ENCODE measurements at regions not wholly inside any gene's neighbourhood (a gene's known extent, or its start where the extent isn't known, plus 50 kb on each side); places are given as distances from the start of the nearest gene placed in this dataset.

DNA sequence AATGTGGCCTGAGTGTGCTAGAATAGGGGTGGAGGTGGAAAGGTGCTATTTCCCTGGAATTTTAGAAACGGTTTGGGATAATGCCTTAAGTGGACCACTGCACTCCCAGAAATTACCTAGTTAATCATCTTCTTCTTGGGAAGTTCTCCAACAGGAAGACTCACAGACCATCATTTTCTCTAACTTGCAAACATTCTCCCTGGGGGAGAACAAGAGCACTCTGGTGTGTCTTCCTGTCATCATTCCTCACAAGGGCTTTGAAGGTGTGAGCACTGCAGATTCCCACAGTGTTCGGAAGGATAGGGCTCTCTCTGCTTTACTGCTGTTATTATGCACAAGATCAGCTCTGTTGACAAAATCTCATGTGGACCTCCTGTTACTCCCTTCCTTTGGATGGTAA is 54.9 kb upstream of the TSPAN2 start:
- peaks cover 2% of the 10 kb centered on the region for H3K4me1 ChIP-seq
- 77% methylated on average over 2 of the region's 2 CpGs for WGBS
- DNase-seq (ENCODE audit: low spot score in 2 of 2): no peak
- TF ChIP-seq EP300 (IDR thresholded peaks at IDR 0.05): no peak
- TF ChIP-seq, protein P1, sequence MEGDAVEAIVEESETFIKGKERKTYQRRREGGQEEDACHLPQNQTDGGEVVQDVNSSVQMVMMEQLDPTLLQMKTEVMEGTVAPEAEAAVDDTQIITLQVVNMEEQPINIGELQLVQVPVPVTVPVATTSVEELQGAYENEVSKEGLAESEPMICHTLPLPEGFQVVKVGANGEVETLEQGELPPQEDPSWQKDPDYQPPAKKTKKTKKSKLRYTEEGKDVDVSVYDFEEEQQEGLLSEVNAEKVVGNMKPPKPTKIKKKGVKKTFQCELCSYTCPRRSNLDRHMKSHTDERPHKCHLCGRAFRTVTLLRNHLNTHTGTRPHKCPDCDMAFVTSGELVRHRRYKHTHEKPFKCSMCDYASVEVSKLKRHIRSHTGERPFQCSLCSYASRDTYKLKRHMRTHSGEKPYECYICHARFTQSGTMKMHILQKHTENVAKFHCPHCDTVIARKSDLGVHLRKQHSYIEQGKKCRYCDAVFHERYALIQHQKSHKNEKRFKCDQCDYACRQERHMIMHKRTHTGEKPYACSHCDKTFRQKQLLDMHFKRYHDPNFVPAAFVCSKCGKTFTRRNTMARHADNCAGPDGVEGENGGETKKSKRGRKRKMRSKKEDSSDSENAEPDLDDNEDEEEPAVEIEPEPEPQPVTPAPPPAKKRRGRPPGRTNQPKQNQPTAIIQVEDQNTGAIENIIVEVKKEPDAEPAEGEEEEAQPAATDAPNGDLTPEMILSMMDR (IDR thresholded peaks at IDR 0.05): no peak
- TF ChIP-seq POLR2AphosphoS5 (IDR thresholded peaks at IDR 0.05): no peak
- no peak for TF ChIP-seq POLR2A (IDR thresholded peaks at IDR 0.05)
- H3K27me3 ChIP-seq: peaks cover 4% of the 10 kb centered on the region
- H3K27ac ChIP-seq: no peak overlapping the region
- no peak overlapping the region for H3K4me3 ChIP-seq
- no peaks in the 10 kb centered on the region for H3K36me3 ChIP-seq
- H3K9me3 ChIP-seq: no peaks in the 10 kb centered on the region

DNA sequence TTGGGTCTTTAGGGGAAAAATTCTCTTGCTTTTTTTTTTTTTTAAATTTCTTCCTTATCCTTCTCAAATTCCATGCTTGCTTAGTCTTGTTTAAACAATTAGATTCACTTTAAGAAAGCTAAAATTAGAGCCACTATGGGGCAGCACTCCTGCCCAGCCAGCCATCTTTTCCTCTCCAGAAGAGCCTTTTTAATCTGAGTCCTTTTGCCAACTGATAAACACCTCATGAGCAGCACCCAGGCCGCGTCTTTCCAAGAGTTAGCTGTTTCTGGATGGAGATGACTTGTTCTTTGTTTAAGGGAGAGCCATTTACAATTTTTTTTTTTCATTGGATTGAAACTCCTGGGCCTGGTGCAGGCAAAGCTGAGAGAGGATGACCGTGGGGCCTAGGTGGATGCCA is 53.3 kb upstream of the TSPAN2 start:
- no peak overlapping the region for H3K4me3 ChIP-seq
- 64% methylated on average over 3 of the region's 3 CpGs for WGBS

DNA sequence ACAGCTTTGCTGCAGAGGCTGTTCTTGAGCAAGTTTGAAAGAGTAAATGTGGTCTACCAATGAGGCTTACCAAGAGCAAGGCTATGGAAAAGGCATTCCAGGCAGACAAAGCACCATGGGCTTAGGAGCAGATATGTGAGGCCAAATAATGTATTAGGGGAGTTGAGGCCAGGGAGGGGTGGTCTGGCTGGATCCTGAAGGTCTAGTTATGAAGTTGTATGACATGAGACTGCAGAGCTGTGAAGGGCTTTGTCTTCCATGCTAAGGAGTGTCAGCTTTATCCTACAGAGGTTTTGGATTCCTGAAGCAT is 51.8 kb upstream of the TSPAN2 start:
- H3K4me1 ChIP-seq: peaks cover 9% of the 10 kb centered on the region
- H3K4me3 ChIP-seq: no peak overlapping the region
- TF ChIP-seq, protein P1 (IDR thresholded peaks at IDR 0.05): no peak
- TF ChIP-seq EP300 (IDR thresholded peaks at IDR 0.05): no peak
- TF ChIP-seq POLR2A (IDR thresholded peaks at IDR 0.05): no peak
- no peak for TF ChIP-seq POLR2AphosphoS5 (IDR thresholded peaks at IDR 0.05)
- DNase-seq (ENCODE audit: low spot score in 2 of 2): no peak
- no peaks in the 10 kb centered on the region for H3K36me3 ChIP-seq
- H3K27ac ChIP-seq: no peak overlapping the region
- H3K9me3 ChIP-seq: no peaks in the 10 kb centered on the region
- H3K27me3 ChIP-seq: peaks cover 6% of the 10 kb centered on the region

More for the DNA sequence above, 53.3 kb upstream of the TSPAN2 start:
- no peaks in the 10 kb centered on the region for H3K36me3 ChIP-seq
- peaks cover 7% of the 10 kb centered on the region for H3K27me3 ChIP-seq
- peaks cover 9% of the 10 kb centered on the region for H3K4me1 ChIP-seq
- no peak for TF ChIP-seq EP300 (IDR thresholded peaks at IDR 0.05)
- no peak for TF ChIP-seq POLR2A (IDR thresholded peaks at IDR 0.05)
- TF ChIP-seq POLR2AphosphoS5 (IDR thresholded peaks at IDR 0.05): no peak
- TF ChIP-seq, protein P1 (IDR thresholded peaks at IDR 0.05): no peak
- H3K27ac ChIP-seq: no peak overlapping the region
- no peaks in the 10 kb centered on the region for H3K9me3 ChIP-seq
- no peak for DNase-seq (ENCODE audit: low spot score in 2 of 2)

DNA sequence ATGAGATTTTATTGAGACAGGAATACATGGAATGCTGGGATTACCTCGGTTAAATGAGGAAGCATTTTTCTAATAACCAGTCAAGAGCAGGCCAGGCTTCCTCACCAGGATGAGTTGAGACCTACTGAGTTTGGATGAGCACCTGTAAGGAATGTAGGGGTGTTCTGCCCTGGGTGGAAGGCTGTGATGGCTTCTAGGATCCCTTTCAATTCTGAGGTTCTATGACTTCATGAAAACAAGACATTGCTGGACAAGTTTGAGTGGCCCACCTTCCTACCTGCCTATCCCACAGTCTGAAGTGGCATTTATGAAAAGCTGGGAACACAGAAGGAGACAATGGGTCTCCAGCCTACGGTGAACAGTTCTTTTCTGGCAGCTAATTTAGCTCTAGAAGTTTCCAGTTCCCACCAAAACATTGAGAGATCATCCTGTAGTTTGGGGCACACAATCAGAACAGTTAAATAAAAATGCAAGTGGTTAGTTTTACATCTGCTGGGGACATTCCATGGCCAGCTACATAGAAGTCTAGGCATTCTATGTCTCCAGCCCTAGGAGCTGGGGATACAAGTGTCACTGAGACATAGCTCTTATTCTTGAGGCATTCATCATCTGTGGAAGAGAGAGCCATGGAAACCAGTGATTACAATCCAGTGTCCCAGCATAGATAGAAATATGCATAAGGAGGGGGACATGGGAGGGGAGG is 51.3 kb upstream of the TSPAN2 start:
- WGBS: 86% methylated on average over 2 of the region's 2 CpGs
- Histone ChIP-seq H3K27me3 (peaks cover 6% of the 10 kb centered on the region), H3K36me3 (no peaks in the 10 kb centered on the region), H3K9me3 (no peaks in the 10 kb centered on the region), H3K27ac (no peak overlapping the region), H3K4me1 (peaks cover 9% of the 10 kb centered on the region), H3K4me3 (no peak overlapping the region)
- DNase-seq (ENCODE audit: low spot score in 2 of 2): no peak
- TF ChIP-seq POLR2AphosphoS5 (IDR thresholded peaks at IDR 0.05): no peak
- TF ChIP-seq POLR2A (IDR thresholded peaks at IDR 0.05): no peak
- TF ChIP-seq, protein P1 (IDR thresholded peaks at IDR 0.05): no peak
- TF ChIP-seq EP300 (IDR thresholded peaks at IDR 0.05): no peak

DNA sequence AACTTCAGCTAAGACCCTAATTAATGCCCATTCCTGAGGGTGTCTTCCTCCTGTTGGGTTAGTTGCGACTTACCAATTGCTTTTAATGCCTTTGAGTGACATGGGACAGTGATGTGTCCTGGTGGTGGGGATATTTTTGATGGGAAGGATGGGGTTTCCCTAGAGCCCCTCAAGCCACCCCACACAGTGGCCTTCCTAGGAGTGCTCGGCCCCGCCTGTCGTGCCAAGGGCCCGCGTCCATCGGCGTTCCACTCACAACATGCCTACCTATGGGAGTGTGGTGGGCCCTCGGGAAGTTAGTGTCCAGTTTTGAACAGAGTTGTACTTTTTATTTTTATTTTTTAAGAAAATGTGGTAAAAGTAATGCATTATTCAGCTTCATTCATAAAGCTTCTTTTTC is 50.1 kb upstream of the TSPAN2 start:
- TF ChIP-seq POLR2A (IDR thresholded peaks at IDR 0.05) (no peak), EP300 (IDR thresholded peaks at IDR 0.05) (no peak), POLR2AphosphoS5 (IDR thresholded peaks at IDR 0.05) (no peak)
- TF ChIP-seq, protein P1 (IDR thresholded peaks at IDR 0.05): no peak
- Histone ChIP-seq H3K4me1 (peaks cover 9% of the 10 kb centered on the region), H3K9me3 (no peaks in the 10 kb centered on the region), H3K36me3 (no peaks in the 10 kb centered on the region), H3K27ac (no peak overlapping the region), H3K4me3 (no peak overlapping the region), H3K27me3 (peaks cover 6% of the 10 kb centered on the region)
- 94% methylated on average over 9 of the region's 9 CpGs for WGBS
- no peak for DNase-seq (ENCODE audit: low spot score in 2 of 2)
